ENCODE measurements at regions not wholly inside any gene's neighbourhood (a gene's known extent, or its start where the extent isn't known, plus 50 kb on each side); places are given as distances from the start of the nearest gene placed in this dataset.

GRCh38 chr15:95457520-95457919, 873.0 kb upstream of the NR2F2 start:
- no peak overlapping the region for H4K5ac ChIP-seq (ENCODE audit: insufficient read length, low read depth, low read length)
- H3K18ac ChIP-seq (ENCODE audit: extremely low read depth, low read length) = no peak overlapping the region
- no peaks in the 10 kb centered on the region for H3K79me1 ChIP-seq (ENCODE audit: low read depth, low read length)
- WGBS, 2 experiments (ENCODE audit: extremely low coverage in 1 of 2, insufficient coverage in 1 of 2, insufficient read length in 1 of 2, insufficient replicate concordance in 2 of 2, low coverage in 1 of 2, low lambda C conversion rate in 2 of 2, missing lambda C conversion rate in 1 of 2) = 97% methylated on average over 7 of the region's 7 CpGs; no CpG with 5 or more reads in 1 of the 2 experiments
- H2BK120ac ChIP-seq (replicated peaks; ENCODE audit: low read depth, low read length) = no peak overlapping the region
- no peak overlapping the region for H2BK20ac ChIP-seq (ENCODE audit: low read length)
- FAIRE-seq = no peak
- H2AK5ac ChIP-seq (ENCODE audit: low read depth, low read length) = no peak overlapping the region
- H3K4me2 ChIP-seq (ENCODE audit: insufficient read depth in 1 of 2, low read depth in 2 of 2, low read length in 2 of 2) = no peak overlapping the region
- POLR2A ChIA-PET (ENCODE audit: partially characterized antibody) = no interaction called here
- H3K4ac ChIP-seq (replicated peaks; ENCODE audit: insufficient read length, low read depth, low read length) = no peak overlapping the region
- no peak overlapping the region for H2AFZ ChIP-seq (ENCODE audit: low read length)
- no peak overlapping the region for H2BK12ac ChIP-seq (ENCODE audit: low read depth, low read length)
- H4K8ac ChIP-seq (ENCODE audit: extremely low read depth, insufficient read depth, low read length) = no peak overlapping the region
- no peaks in the 10 kb centered on the region for H3K4me1 ChIP-seq (replicated peaks in 1 of 4; ENCODE audit: control insufficient read depth in 3 of 4, insufficient read depth in 4 of 4, low read length in 3 of 4)
- no peak overlapping the region for H3K14ac ChIP-seq (ENCODE audit: insufficient read length)
- H3K79me2 ChIP-seq (ENCODE audit: control insufficient read depth in 1 of 2, insufficient read depth in 2 of 2, low read length in 2 of 2) = no peaks in the 10 kb centered on the region
- no peak for DNase-seq (ENCODE audit: low read depth in 1 of 2, low spot score in 2 of 2)
- H3K36me3 ChIP-seq (ENCODE audit: control insufficient read depth in 2 of 4, insufficient read depth in 4 of 4, low read length in 3 of 4) = no peaks in the 10 kb centered on the region
- no peak for TF ChIP-seq SIX5 (IDR thresholded peaks at IDR 0.05; ENCODE audit: low read depth, low read length)
- H3K23me2 ChIP-seq (ENCODE audit: low read depth, low read length) = no peaks in the 10 kb centered on the region
- CTCF ChIA-PET (ENCODE audit: partially characterized antibody) = interaction anchor here (0.5 to 0.8 kb wide), 2 partner anchors 166 to 961 kb away, joined by 3 read pairs; no protein-coding TSS in a partner anchor
- no peak overlapping the region for H2BK15ac ChIP-seq (ENCODE audit: low read length)
- H3K23ac ChIP-seq (ENCODE audit: insufficient read length) = no peak overlapping the region
- no peaks in the 10 kb centered on the region for H3K9me3 ChIP-seq (ENCODE audit: insufficient read depth in 2 of 2, low read depth in 1 of 2, low read length in 1 of 2)
- peaks cover 0 to 2% (median 0%) of the 10 kb centered on the region in 4 experiments; a peak in 1 of 7 replicates for H3K27me3 ChIP-seq (replicated peaks in 1 of 4; ENCODE audit: control insufficient read depth in 3 of 4, extremely low read depth in 1 of 4, insufficient read depth in 3 of 4, low read length in 3 of 4)
- no peak overlapping the region for H3K4me3 ChIP-seq (ENCODE audit: extremely low read depth in 1 of 4, insufficient read depth in 2 of 4, low read depth in 3 of 4, low read length in 4 of 4)
- H4K91ac ChIP-seq (replicated peaks; ENCODE audit: insufficient read length, low read length) = no peak overlapping the region
- no peak overlapping the region for H3K56ac ChIP-seq (replicated peaks; ENCODE audit: insufficient read length, low read depth, low read length)
- no peak overlapping the region for H2BK5ac ChIP-seq (ENCODE audit: low read depth, low read length)
- no peak overlapping the region for H3K27ac ChIP-seq (ENCODE audit: low read depth, low read length)
- H4K20me1 ChIP-seq (replicated peaks in 1 of 2; ENCODE audit: control insufficient read depth in 1 of 2, insufficient read depth in 2 of 2, low read length in 2 of 2) = no peaks in the 10 kb centered on the region
- no peak overlapping the region for H3K9ac ChIP-seq (replicated peaks in 1 of 4; ENCODE audit: extremely low read depth in 1 of 4, low read depth in 3 of 4, low read length in 3 of 4)

Measured in H1 (cell line).